Ovary (tissue), 3 donors: ENCODE measurements at regions not wholly inside any gene's neighbourhood (a gene's known extent, or its start where the extent isn't known, plus 50 kb on each side); places are given as distances from the start of the nearest gene placed in this dataset.

Source experiments
- POLR2A ChIP-seq: fragments of 450-650 bp; IDR thresholded peaks from one replicate; pipeline ENCODE4 v1.6.1; 2017; ENCODE audit warnings: antibody characterized with exemption, mild to moderate bottlenecking, moderate library complexity
- TF ChIP-seq, protein P1 (sequence below), 3 donors: fragments of 450-650 bp in 2 of 3; fragments of 200-600 bp in 1 of 3; IDR thresholded peaks; one replicate each; pipeline versions ENCODE4 v1.5.1 to v1.8.0; 2016 to 2022; ENCODE audit warnings: antibody characterized with exemption in 3 of 3, mild to moderate bottlenecking in 1 of 3
- donor health status: DM: no; HTN: no; CAD: no.

DNA sequence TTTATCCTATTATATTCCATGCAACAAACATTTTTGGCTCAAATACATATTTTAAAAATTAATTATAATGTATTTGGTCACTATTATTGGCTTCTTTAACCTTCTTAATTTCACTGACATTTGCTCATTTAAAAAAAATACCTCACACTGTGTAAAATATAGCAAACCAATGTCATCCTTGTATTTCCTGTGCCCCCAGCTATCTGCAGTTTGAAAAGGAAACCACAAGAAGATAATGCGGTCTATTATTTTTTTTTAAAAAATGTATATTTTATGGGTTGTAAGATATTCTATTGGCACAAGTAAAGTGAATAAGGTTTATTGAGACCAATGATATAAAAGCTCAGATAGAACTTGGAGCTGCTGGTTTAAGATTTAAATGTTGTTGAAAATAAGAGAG, 904.2 kb downstream of the SI start:
- TF ChIP-seq, protein P1, sequence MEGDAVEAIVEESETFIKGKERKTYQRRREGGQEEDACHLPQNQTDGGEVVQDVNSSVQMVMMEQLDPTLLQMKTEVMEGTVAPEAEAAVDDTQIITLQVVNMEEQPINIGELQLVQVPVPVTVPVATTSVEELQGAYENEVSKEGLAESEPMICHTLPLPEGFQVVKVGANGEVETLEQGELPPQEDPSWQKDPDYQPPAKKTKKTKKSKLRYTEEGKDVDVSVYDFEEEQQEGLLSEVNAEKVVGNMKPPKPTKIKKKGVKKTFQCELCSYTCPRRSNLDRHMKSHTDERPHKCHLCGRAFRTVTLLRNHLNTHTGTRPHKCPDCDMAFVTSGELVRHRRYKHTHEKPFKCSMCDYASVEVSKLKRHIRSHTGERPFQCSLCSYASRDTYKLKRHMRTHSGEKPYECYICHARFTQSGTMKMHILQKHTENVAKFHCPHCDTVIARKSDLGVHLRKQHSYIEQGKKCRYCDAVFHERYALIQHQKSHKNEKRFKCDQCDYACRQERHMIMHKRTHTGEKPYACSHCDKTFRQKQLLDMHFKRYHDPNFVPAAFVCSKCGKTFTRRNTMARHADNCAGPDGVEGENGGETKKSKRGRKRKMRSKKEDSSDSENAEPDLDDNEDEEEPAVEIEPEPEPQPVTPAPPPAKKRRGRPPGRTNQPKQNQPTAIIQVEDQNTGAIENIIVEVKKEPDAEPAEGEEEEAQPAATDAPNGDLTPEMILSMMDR (IDR thresholded peaks at IDR 0.05): no peak
- TF ChIP-seq POLR2A: no peak
